ENCODE measurements at regions not wholly inside any gene's neighbourhood (a gene's known extent, or its start where the extent isn't known, plus 50 kb on each side); places are given as distances from the start of the nearest gene placed in this dataset.

DNA sequence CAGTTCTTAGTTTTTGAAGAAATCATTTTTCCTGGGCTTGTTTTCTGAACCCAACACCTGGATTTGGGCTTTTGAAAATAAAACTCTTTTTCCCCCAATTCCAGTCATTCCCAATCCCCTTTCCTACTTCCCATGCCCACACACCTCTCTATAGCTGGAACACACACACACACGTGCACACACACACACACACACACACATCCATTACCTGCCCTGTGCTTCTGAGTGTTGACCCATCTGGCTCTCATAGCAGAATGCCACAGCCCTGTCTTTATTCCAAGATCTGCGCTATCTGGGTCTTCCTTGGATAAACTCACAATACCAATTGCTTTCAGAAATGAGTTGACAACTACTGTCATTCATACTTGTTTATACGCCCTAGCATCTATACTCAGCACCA is 54.9 kb upstream of the C4orf54 start:
- DNase-seq, result no peak

DNA sequence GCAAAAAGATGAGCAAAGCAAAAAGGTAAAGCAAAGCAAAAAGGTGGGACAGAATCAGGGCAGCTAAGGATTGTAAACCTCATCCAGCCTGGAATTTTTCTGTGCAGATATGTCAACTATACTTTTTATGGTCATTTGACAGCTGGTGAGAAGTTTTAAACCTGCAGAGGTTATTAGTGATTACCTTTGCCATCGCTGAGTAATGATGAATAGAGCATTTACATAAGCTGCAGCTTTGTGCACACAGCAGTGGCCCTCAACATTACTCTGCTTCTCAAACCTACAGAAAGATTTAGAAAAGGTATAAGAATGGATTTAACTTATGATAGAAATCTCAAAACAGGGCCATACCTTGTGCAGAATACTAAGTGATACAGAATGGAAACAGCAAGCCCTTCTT is 54.5 kb upstream of the C4orf54 start:
- DNase-seq, result no peak

DNA sequence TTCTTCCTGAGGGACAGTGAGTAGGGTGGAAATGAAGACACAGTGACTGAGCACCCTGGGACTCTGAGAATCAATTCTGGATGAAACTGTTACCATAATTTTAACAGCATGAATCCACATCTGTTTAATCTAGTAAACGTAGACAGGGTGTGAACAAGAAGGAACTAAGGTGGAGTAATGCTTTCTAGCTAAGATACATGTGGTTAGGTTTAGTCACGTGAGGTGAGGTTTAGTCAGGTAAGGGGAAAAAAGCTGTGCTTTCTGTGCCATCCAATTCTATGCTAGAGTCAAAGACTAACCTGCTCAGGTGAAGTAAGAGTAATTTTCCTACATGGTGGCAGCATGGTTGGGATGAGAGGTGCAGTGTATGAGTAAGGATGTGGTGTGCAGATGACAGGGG is 54.0 kb upstream of the C4orf54 start:
- DNase-seq, result no peak

DNA sequence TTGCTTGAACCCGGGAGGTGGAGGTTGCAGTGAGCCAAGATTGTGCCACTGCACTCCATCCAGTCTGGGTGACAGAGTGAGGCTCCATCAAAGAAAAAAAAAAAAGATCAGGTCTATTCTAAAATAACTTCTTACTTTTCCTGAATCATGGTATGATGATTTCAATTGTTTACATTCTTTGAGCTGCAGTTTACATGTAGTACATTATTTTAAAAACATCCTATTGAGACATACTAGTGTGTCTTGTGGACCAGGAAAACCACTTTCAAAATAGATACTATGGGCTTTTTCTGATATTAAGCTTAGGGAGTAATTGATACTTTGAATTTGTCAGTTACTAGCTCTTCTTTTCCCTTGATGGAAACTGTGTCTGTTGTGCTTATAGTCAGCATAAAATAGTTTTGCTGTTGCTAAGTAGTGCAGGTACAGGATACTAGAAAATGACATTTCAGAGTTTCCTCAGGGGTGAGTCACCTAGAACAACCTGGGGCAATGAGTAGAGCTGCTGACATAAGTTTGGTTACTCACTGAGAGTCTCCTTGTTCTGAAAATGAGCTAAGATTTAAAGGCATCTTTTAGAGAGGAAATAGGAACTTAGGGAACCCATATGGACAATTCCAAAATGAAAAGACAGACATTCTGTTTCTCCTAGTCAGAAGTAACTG is 53.2 kb upstream of the C4orf54 start:
- no peak for DNase-seq

DNA sequence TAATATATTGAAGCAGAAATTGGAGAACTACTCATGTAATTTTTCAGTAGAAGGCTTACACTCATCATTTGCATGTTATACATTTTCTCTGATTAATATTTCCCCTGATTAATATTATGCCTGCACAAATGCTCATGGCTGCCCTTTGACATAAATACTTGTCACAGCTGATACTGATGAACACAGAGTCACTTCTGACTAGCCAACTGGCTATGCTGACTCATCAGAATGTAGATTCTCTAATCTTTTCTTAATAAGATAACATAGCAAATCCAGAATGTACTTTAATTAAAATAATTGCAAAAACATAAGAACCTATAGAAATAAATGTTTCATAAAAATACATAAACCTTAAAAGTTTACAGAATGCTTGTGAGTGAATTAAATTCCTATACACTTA is 52.4 kb upstream of the C4orf54 start:
- DNase-seq, result no peak

DNA sequence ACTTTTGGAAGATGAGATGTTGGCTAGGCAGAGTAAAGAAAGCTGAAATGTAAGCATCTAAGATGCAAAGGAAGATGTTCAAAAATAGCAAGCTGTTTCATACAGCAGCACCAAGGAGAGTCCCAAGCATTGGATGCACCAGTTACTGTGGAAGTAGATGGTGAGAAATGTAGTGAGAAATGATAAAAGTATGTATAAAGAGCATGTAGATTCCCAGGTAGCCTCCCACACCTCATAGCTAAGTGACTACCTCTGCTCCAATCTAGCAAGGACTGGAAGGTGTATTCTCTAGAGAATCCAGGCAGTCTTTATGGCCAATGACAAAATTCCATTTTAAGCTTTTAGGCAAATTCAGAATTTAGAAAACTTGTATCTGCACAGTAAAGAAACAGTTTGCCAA is 50.9 kb upstream of the C4orf54 start:
- DNase-seq, result no peak

All from C1 segment of cervical spinal cord (tissue), 14 donors.